IPS-15b (cell line): ENCODE measurements at regions not wholly inside any gene's neighbourhood (a gene's known extent, or its start where the extent isn't known, plus 50 kb on each side); places are given as distances from the start of the nearest gene placed in this dataset.

Source experiments
- H3K27me3 ChIP-seq: one replicate; pipeline ENCODE4 v1.6.1; 2013; ENCODE audit warnings: low read length; ENCODE audit not compliant: control insufficient read depth, insufficient read depth
- H3K36me3 ChIP-seq: one replicate; pipeline ENCODE4 v1.6.1; 2013; ENCODE audit warnings: low read length; ENCODE audit not compliant: control insufficient read depth, insufficient read depth
- H3K4me1 ChIP-seq: one replicate; pipeline ENCODE4 v1.6.1; 2013; ENCODE audit warnings: mild to moderate bottlenecking, low read length; ENCODE audit not compliant: control insufficient read depth, insufficient read depth
- H3K4me3 ChIP-seq: one replicate; pipeline ENCODE4 v1.5.1; 2013; ENCODE audit warnings: low read depth, low read length
- H3K9ac ChIP-seq: one replicate; pipeline ENCODE4 v1.6.1; 2013; ENCODE audit warnings: low read depth, mild to moderate bottlenecking, low read length
- H3K9me3 ChIP-seq: one replicate; pipeline ENCODE4 v1.6.1; 2013; ENCODE audit warnings: mild to moderate bottlenecking, low read length; ENCODE audit not compliant: control insufficient read depth, insufficient read depth

GRCh38 chr1:238296371-238296770 lies 405.6 kb upstream of the ZP4 start:
- Histone ChIP-seq H3K9me3 (no peaks in the 10 kb centered on the region), H3K9ac (no peak overlapping the region), H3K27me3 (no peaks in the 10 kb centered on the region), H3K4me3 (no peak overlapping the region), H3K4me1 (no peaks in the 10 kb centered on the region), H3K36me3 (no peaks in the 10 kb centered on the region)

- Histone ChIP-seq H3K9ac (no peak overlapping the region), H3K9me3 (no peaks in the 10 kb centered on the region), H3K27me3 (no peaks in the 10 kb centered on the region), H3K36me3 (no peaks in the 10 kb centered on the region), H3K4me3 (no peak overlapping the region), H3K4me1 (no peaks in the 10 kb centered on the region)
These were observed 402.4 kb upstream of the ZP4 start for GRCh38 chr1:238293075-238293474.

GRCh38 chr1:238281418-238281817 lies 390.7 kb upstream of the ZP4 start:
- H3K4me3 ChIP-seq = no peak overlapping the region
- no peaks in the 10 kb centered on the region for H3K4me1 ChIP-seq
- no peaks in the 10 kb centered on the region for H3K9me3 ChIP-seq
- no peaks in the 10 kb centered on the region for H3K27me3 ChIP-seq
- no peak overlapping the region for H3K9ac ChIP-seq
- H3K36me3 ChIP-seq = no peaks in the 10 kb centered on the region

DNA sequence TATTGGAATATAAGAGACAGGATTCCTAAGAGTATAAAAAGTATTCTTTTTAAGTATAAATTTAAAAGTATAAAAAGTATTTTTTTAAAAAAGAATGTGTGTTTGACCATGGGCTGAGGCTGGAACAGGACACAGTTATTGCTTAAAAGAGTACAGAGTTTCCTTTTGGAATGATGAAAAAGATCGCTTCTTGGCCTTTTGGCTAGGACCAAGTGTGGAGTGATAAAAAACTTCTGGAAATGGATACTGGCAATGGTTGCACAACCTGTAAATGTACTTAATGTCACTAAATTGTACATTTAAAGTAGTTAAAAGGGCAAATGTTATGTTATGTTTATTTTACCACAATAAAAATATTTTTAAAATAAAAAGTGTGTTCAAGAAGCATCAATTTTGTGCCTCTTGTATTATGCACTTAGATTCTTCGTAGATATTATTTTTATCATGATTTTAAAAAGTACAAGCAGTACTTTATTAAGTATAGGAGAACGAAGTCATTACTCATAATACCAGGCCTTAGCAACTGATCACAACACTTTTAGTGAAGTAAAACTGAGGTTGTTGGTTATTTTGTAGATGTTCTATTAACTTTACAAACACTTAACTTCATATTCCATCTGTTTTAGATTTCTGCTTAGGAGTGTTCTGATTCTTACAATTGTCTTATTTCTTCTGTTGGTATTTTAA lies 389.1 kb upstream of the ZP4 start:
- no peaks in the 10 kb centered on the region for H3K27me3 ChIP-seq
- peaks cover 4% of the 10 kb centered on the region for H3K9me3 ChIP-seq
- H3K36me3 ChIP-seq = no peaks in the 10 kb centered on the region
- no peaks in the 10 kb centered on the region for H3K4me1 ChIP-seq
- H3K4me3 ChIP-seq = no peak overlapping the region
- no peak overlapping the region for H3K9ac ChIP-seq

DNA sequence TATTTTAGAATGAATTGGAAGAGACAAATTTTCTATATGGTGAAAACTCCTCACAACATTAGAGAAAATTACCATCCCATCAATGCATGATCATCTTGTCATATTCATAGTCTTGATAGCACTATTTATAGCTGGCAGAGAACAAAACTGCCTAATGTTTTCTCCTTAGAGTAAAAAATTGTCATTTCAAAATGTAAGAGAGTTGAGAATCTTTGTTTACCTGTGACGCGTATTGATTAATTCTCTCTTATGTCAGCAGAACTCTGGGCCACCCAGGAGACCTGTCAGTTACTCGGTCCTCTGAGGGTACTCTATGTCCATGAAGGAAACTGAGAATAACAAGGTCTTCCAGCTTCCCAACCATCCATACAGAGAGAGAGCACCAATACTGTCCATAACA lies 381.4 kb upstream of the ZP4 start:
- no peak overlapping the region for H3K9ac ChIP-seq
- no peaks in the 10 kb centered on the region for H3K36me3 ChIP-seq
- H3K4me1 ChIP-seq = no peaks in the 10 kb centered on the region
- H3K9me3 ChIP-seq = peaks cover 6% of the 10 kb centered on the region
- no peak overlapping the region for H3K4me3 ChIP-seq
- H3K27me3 ChIP-seq = no peaks in the 10 kb centered on the region

- no peaks in the 10 kb centered on the region for H3K9me3 ChIP-seq
These were observed 375.1 kb upstream of the ZP4 start for GRCh38 chr1:238265866-238266265.

DNA sequence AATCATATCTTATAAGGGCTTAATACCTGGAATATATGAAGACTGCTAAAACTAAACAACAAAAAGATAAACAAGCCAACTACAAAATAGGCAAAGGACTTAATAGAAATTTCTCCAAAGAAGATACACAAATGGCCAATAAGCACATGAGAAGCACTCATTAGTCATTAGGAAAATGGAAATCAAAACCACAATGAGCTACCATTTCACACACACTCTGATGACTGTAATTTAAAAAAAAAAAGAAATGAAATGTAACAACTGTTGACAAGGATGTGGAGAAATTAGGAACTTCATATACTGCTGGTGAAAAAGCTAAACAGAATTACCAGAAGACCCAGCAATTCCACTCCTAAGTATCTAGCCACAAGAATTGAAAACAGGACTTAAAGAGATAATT lies 374.2 kb upstream of the ZP4 start:
- Histone ChIP-seq H3K4me3 (no peak overlapping the region), H3K27me3 (no peaks in the 10 kb centered on the region), H3K9me3 (no peaks in the 10 kb centered on the region), H3K36me3 (no peaks in the 10 kb centered on the region), H3K9ac (no peak overlapping the region), H3K4me1 (no peaks in the 10 kb centered on the region)

More at GRCh38 chr1:238265866-238266265, 375.1 kb upstream of the ZP4 start:
- Histone ChIP-seq H3K4me3 (no peak overlapping the region), H3K9ac (no peak overlapping the region), H3K36me3 (no peaks in the 10 kb centered on the region), H3K27me3 (no peaks in the 10 kb centered on the region), H3K4me1 (no peaks in the 10 kb centered on the region)

DNA sequence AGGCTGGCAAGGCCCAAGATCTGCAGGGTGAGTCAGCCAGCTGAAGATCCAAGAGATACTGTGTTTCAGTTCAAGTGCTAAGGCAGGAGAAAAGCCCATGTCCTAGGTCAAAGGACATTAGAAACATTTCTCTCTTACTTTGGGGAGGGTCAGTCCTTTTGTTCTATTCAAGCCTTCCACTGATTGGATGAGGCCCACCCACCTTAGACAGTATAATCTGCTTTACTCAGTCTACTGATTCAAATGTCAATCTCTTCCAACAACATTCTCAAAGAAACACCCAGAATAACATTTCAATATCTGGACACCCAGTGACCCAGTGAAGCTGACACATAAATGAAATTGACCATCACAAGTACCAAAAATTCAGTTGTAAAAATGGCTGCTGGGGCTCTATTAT lies 367.8 kb upstream of the ZP4 start:
- H3K9me3 ChIP-seq = no peaks in the 10 kb centered on the region
- H3K27me3 ChIP-seq = no peaks in the 10 kb centered on the region
- H3K9ac ChIP-seq = no peak overlapping the region
- peaks cover 7% of the 10 kb centered on the region for H3K4me1 ChIP-seq
- no peak overlapping the region for H3K4me3 ChIP-seq
- no peaks in the 10 kb centered on the region for H3K36me3 ChIP-seq

- Histone ChIP-seq H3K9me3 (no peaks in the 10 kb centered on the region), H3K4me1 (peaks cover 7% of the 10 kb centered on the region), H3K36me3 (no peaks in the 10 kb centered on the region), H3K27me3 (no peaks in the 10 kb centered on the region), H3K9ac (no peak overlapping the region), H3K4me3 (no peak overlapping the region)
These were observed 366.4 kb upstream of the ZP4 start for GRCh38 chr1:238257018-238257621.

DNA sequence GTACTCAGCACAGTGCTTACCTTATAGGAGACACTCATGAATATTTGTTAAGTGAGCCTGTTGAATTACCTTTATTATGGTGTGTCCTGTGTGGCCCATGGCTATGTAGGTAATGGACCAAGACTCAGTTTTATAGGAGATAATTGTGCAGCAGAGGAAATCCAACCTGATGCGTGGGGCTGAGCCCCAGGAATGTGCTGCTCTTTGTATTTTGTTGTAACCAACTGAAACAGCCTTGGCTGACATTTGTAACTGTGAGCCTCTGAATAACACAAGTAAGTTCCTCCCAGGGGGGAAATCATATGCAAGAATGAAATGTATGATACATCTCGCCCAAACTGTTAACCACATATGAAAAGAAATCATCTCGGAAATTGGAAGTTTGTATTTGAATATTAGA lies 364.2 kb upstream of the ZP4 start:
- Histone ChIP-seq H3K36me3 (no peaks in the 10 kb centered on the region), H3K27me3 (no peaks in the 10 kb centered on the region)

GRCh38 chr1:238252033-238252802 lies 361.5 kb upstream of the ZP4 start:
- Histone ChIP-seq H3K9me3 (no peaks in the 10 kb centered on the region), H3K4me3 (no peak overlapping the region), H3K27me3 (no peaks in the 10 kb centered on the region), H3K9ac (no peak overlapping the region), H3K36me3 (no peaks in the 10 kb centered on the region), H3K4me1 (peaks cover 7% of the 10 kb centered on the region)

More for the DNA sequence above, 364.2 kb upstream of the ZP4 start:
- H3K4me3 ChIP-seq = no peak overlapping the region
- peaks cover 7% of the 10 kb centered on the region for H3K4me1 ChIP-seq
- H3K9me3 ChIP-seq = no peaks in the 10 kb centered on the region
- H3K9ac ChIP-seq = no peak overlapping the region

GRCh38 chr1:238248356-238248755 lies 357.6 kb upstream of the ZP4 start:
- no peaks in the 10 kb centered on the region for H3K27me3 ChIP-seq
- H3K4me3 ChIP-seq = no peak overlapping the region
- no peak overlapping the region for H3K9ac ChIP-seq
- no peaks in the 10 kb centered on the region for H3K36me3 ChIP-seq
- no peaks in the 10 kb centered on the region for H3K4me1 ChIP-seq
- no peaks in the 10 kb centered on the region for H3K9me3 ChIP-seq
